ENCODE measurements at regions not wholly inside any gene's neighbourhood (a gene's known extent, or its start where the extent isn't known, plus 50 kb on each side); places are given as distances from the start of the nearest gene placed in this dataset.
A peak's percentile ranks its signal among the peaks of the same experiment; 100 is the strongest.
"Not testable (repeated sequence)": the region's sequence is repeated elsewhere in the genome, so short reads cannot be mapped to it uniquely, and the experiment has no call there.

DNA sequence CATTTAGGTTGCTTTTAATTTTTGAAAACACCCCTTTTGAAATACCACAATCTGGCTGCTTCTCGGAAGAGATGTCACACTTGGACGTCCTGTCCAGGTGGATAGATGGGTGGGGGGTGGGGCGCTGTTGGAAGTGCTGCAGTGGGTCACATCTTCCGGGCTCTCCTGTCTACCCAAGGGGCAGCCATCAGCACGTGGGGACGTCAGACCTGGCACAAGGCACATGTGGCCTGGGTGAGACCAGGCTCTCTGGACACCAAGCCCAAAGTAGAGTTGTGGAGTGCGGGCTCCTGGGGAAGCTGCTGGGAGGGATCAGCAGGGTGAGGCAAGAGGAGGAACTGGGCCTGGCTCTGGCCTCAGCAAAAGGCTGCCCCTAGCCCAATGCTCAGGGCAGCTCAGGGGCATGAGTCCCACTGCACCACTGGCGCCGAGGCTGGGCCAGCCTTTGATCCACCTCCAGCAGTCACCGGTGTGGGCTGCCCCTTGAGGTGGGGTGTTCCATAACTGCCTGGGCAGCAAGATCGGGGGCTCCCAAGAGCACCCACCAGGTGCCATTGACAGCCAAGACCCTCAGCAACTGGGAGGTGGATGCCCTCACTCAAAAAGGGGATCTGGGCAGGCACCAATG lies 68.6 kb upstream of the CCND1 start:
- no peak for DNase-seq (ENCODE audit: low spot score)

DNA sequence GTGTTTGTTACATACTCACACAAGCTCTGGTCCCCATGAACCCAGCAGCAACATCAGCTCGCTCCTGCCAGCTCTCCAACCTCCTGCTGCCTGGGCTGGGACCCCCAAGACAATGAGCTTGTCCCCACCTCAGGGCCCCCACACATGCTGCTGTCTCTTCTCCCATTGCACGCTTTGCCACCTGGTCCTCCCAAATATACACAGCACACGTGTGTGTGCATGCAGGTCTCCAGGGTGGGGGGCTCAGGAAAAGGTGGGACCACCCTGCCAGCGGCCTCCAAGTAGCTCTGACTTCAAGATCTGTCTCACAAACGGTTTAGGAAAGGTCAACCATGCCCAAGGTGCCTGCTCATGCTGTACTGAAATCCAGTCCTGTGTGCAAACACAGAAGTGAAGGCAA lies 68.1 kb upstream of the CCND1 start:
- no peak for DNase-seq (ENCODE audit: low spot score)

GRCh38 chr11:69573761-69574607 lies 67.0 kb upstream of the CCND1 start:
- DNase-seq (ENCODE audit: low spot score), result no peak

- no peak for DNase-seq (ENCODE audit: low spot score)
Observed at GRCh38 chr11:69574608-69575255, 66.2 kb upstream of the CCND1 start.

DNA sequence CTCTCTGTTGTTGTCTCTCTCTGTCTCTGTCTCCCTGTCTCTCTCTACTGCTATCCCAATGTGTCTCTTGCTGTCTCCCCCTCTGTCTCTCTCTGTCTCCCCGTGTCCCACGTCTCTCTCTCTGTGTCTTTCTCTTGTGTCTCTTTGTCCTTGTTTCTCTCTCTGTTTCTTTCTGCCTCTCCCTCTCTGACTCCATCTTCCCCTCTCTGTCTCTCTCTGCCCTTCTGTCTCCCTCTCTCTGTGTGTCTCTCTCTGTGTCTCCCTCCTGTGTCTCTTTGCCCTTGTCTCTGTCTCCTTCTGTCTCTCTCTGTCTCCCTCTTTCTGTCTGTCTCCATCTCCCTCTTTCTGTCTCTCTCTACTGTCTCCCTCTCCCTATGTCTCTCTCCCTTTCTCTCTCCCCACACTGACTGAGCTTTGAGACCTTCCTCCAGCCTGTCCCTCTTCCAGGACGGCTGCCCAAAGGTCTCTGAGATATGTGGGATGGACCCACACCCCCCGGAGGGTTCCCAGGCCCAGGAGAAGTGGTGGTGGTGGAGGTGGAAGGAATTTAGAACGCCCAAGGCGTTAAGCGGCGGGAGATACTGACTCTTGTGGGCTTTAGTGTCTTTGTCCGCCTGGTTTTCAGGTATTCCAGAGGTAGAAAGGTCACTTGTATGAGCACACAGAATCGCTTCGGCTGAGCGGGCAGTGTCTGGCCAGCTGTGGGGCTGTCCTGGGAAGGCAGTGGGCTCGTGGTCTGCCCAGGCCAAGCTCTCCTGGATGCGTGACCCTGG lies 65.5 kb upstream of the CCND1 start:
- DNase-seq (ENCODE audit: low spot score), result peak; percentile 5

DNA sequence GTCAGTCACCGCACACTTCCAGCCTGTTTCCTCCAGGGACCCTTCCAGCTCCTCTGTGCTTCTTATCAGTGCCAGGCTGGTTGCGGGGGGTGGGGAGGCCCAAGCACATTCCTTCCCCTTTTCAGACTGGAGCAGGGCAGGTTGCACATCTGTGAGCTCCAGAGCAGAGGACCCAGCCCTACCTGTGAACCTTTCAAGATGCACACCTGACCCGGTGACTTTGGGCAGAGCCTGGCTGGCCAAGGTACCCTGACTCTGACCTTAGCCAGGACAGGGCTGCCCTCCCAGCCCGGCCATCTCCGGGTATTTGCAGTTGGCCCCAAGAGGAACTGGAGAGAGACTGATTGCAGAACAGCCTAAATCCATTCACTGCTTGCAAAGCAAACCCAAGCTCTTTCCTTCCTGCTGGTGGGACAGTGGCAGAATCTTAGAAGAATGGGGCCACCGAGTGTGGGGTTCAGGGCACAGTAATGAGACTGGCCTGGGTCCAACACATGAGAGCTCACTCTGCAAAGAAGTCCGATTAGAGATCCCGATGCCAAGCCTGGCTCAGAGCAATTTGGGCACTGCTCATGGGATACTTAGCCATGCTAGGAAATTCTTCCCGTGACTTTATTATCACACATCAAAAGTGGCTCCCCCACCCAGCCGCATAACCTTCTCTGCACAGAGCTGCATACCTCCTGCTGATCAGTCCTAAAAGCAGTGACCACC lies 64.7 kb upstream of the CCND1 start:
- DNase-seq (ENCODE audit: low spot score), result no peak

DNA sequence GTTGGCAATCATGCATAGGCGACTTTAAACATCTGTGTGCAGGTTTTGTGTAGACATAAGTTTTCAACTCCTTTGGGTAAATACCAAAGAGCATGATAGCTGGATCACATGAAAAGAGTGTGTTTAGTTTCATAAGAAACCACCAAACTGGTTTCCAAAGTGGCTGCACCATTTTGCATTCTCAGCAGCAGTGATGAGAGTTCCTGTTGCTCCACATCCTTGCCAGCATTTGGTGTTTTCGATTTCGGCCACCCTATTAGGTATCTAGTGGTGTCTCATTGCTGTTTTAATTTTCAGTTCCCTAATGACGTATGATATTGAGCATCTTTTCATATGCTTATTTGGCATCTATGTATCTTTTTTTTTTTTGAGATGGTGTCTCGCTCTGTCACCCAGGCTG lies 62.8 kb upstream of the CCND1 start:
- DNase-seq (ENCODE audit: low spot score), result no peak

DNA sequence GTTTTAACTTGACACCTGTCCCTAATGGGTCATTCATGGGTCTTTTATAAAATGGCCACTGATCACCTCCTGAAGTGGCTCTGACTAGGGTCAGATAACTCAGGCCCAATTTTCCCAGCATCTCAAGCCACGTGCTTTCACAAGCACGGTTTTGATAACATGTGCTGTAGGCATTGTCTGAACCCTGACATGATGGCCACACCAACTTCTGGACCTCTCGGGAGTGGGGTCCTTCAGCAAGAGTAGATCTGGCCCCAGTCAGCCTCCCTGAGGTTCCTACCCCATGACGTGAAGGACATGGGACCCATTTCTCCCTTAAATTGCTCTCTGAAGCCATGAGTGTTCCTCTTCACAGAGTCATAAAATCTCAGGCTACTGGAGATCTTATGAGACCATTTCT lies 60.4 kb upstream of the CCND1 start:
- DNase-seq (ENCODE audit: low spot score), result no peak

- DNase-seq (ENCODE audit: low spot score), result no peak
Observed at GRCh38 chr11:69582756-69583467, 58.0 kb upstream of the CCND1 start.

DNA sequence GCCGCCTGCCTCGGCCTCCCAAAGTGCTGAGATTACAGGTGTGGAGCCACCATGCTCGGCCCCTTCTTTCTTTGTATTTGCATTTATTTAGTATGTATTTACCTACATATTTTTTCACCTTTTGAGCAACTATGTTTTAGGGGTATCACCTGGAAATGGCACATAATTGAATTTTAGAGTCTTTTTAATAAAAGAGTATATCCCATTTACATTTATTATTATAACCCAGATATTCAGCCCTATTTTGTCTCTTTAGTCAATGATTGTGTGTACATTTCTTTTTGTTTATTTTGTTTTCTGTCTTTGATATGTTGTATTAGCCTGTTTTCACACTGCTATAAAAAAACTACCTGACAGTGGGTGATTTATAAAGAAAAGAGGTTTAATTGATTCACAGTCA lies 56.8 kb upstream of the CCND1 start:
- no peak for DNase-seq (ENCODE audit: low spot score)

GRCh38 chr11:69585385-69585784 lies 55.6 kb upstream of the CCND1 start:
- no peak for DNase-seq (ENCODE audit: low spot score)

DNA sequence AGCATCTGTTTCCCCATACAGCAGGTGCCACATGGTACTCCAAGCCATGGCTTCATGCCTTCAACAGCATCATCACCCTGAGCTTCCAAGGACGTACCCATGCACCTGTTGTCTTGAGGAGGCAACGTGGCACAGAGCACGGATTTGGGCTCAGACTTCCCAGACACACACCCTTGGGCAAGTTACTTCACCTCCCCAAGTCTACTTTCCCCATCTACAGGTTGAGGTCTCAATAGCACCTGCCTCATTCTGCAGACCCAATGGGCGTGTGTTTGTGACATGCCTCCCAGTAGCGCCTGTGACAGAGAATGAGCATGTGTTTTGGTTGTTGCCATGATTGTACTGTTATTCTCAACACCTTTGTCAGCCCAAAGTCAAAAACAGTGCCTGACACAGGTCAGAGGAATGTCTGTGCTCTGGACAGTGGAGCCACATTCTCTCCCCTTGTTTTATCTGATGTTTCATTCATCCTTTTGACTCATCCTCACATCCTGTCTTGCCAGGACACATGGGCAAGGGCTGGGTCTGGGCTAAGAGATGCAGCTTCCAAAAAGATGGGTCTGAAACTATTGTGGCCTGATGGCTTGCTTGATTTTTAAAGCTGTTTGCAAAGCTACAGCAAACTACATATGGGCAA lies 53.4 kb upstream of the CCND1 start:
- DNase-seq (ENCODE audit: low spot score), result peak; percentile 97

- peak; percentile 85 for DNase-seq (ENCODE audit: low spot score)
Observed at GRCh38 chr11:69588270-69588669, 52.7 kb upstream of the CCND1 start.

GRCh38 chr11:69590088-69590487 lies 50.9 kb upstream of the CCND1 start:
- DNase-seq (ENCODE audit: low spot score), result not testable (repeated sequence)

All from kidney tubule cell (primary cell).